Mammary epithelial cell (primary cell): ENCODE measurements at regions not wholly inside any gene's neighbourhood (a gene's known extent, or its start where the extent isn't known, plus 50 kb on each side); places are given as distances from the start of the nearest gene placed in this dataset.

Experiments
- EZH2 ChIP-seq: IDR thresholded peaks from 2 replicates; pipeline ENCODE4 v1.6.1; 2012; ENCODE audit warnings: low read length, inconsistent platforms, borderline replicate concordance
- TF ChIP-seq, protein P1 (sequence below), 2 donors: IDR thresholded peaks in 1 of 2; conservative IDR thresholded peaks in 1 of 2; 2 replicates each; pipeline ENCODE4 v1.5.1; 2011 to 2012; ENCODE audit warnings: inconsistent platforms in 2 of 2, low read length in 2 of 2, mild to moderate bottlenecking in 2 of 2, control low read depth in 1 of 2, low read depth in 1 of 2; ENCODE audit not compliant: insufficient read depth in 1 of 2; ENCODE audit errors: extremely low read depth in 1 of 2

DNA sequence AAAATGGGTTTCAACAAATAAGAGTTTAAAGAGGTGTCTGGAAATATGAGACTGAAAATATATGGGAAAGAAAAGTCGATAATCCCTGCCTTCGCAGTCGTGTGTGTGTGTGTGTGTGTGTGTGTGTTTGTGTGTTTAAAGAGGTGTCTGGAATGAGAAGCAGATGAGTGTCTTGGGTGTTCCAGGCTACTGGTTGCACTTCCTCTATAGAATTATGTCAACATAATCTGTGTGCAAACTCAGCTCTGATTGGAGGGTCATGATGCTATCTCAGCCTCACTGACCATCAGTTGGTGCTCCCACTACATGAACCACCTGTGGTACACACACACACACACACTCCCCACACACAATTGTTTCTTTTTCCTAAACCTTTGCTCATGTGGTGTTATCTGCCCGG lies 347.3 kb downstream of the NPIPA8 start:
- TF ChIP-seq, protein P1, sequence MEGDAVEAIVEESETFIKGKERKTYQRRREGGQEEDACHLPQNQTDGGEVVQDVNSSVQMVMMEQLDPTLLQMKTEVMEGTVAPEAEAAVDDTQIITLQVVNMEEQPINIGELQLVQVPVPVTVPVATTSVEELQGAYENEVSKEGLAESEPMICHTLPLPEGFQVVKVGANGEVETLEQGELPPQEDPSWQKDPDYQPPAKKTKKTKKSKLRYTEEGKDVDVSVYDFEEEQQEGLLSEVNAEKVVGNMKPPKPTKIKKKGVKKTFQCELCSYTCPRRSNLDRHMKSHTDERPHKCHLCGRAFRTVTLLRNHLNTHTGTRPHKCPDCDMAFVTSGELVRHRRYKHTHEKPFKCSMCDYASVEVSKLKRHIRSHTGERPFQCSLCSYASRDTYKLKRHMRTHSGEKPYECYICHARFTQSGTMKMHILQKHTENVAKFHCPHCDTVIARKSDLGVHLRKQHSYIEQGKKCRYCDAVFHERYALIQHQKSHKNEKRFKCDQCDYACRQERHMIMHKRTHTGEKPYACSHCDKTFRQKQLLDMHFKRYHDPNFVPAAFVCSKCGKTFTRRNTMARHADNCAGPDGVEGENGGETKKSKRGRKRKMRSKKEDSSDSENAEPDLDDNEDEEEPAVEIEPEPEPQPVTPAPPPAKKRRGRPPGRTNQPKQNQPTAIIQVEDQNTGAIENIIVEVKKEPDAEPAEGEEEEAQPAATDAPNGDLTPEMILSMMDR (conservative IDR thresholded peaks at IDR 0.05 in 1 of 2, IDR thresholded peaks at IDR 0.05 in 1 of 2; ENCODE audit: extremely low read depth in 1 of 2, insufficient read depth in 1 of 2, low read depth in 1 of 2, low read length in 2 of 2) = no peak
- TF ChIP-seq EZH2 = no peak
